ENCODE measurements at regions not wholly inside any gene's neighbourhood (a gene's known extent, or its start where the extent isn't known, plus 50 kb on each side); places are given as distances from the start of the nearest gene placed in this dataset.
"Not testable (repeated sequence)": the region's sequence is repeated elsewhere in the genome, so short reads cannot be mapped to it uniquely, and the experiment has no call there.

DNA sequence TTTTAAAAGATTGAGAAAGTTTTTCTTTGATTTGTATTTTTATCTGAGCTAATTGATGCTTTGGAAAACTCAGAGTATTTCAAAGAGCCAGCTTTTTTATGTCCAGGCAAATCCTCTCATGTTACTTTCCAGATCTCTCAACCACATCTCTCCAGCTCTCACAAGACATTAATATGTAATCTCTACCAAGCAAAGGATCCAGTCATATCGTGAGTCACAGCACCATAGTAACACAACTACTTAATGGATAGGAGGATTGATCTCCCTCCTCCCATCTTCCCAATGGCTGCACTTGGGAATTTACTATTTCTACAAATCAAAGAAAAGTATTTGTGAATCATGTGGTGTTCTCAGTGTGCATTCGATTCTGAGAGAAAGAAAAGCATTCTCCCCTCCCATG is 63.3 kb downstream of the POU4F1 start:
- no peak overlapping the region for H3K27ac ChIP-seq
- H3K27me3 ChIP-seq, result peaks cover 4% of the 10 kb centered on the region
- no peak for TF ChIP-seq CTCF (IDR thresholded peaks at IDR 0.05)
- H3K9me3 ChIP-seq, result no peaks in the 10 kb centered on the region
- no peak for DNase-seq
- H3K4me3 ChIP-seq, result no peak overlapping the region
- no peaks in the 10 kb centered on the region for H3K36me3 ChIP-seq
- no peak overlapping the region for H3K9ac ChIP-seq (ENCODE audit: low read depth in 2 of 2, low read length in 2 of 2)
- no peaks in the 10 kb centered on the region for H3K4me1 ChIP-seq
- intact Hi-C loops (cut with DNase I), result no loop called here

DNA sequence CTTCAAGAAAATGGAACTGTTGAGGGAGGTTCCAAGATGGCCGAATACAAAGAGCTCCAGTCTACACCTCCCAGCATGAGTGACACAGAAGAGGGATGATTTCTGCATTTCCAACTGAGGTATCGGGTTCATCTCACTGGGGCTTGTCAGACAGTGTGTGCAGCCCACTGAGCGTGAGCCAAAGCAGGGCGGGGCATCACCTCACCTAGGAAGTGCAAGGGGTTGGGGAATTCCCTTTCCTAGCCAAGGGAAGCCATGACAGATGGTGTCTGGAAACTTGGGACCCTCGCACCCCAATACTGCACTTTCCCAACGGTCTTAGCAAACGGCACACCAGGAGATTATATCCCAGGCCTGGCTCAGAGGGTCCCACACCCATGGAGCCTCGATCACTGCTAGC is 77.3 kb downstream of the POU4F1 start:
- not testable (repeated sequence) for H3K4me1 ChIP-seq

DNA sequence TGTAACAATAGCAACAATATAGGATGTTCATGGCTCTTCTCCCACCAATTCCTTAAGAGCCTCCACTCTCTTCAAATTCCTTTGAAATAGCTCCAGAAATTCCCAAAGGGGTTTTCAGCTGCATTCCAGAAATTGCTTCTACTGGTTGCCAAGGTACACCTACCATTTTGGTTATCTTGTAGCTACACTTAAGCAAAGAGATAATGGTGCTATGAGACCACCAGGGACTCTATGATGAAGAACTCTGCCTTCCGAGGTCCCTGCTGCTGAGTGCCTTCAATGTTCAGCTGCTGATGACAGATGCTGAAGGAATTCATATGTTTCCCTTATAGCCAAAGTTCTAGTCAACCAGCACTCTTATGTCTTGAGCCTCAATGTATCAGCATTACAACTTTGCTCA is 78.4 kb downstream of the POU4F1 start:
- Histone ChIP-seq H3K27ac (no peak overlapping the region), H3K4me1 (no peaks in the 10 kb centered on the region), H3K9me3 (no peaks in the 10 kb centered on the region), H3K9ac (ENCODE audit: low read depth in 2 of 2, low read length in 2 of 2) (no peak overlapping the region), H3K27me3 (no peaks in the 10 kb centered on the region), H3K4me3 (no peak overlapping the region), H3K36me3 (no peaks in the 10 kb centered on the region)
- no peak for DNase-seq
- TF ChIP-seq CTCF (IDR thresholded peaks at IDR 0.05), result no peak
- intact Hi-C loops (cut with DNase I), result no loop called here

More for the DNA sequence above, 77.3 kb downstream of the POU4F1 start:
- H3K9me3 ChIP-seq; intact Hi-C loops (cut with DNase I); DNase-seq; H3K9ac ChIP-seq (ENCODE audit: low read depth in 2 of 2, low read length in 2 of 2); H3K27me3 ChIP-seq; H3K27ac ChIP-seq; H3K36me3 ChIP-seq; H3K4me3 ChIP-seq: not testable (repeated sequence)

- H3K4me3 ChIP-seq, result no peak overlapping the region
- intact Hi-C loops (cut with DNase I), result no loop called here
- H3K27ac ChIP-seq, result no peak overlapping the region
- H3K4me1 ChIP-seq, result no peaks in the 10 kb centered on the region
- TF ChIP-seq CTCF (IDR thresholded peaks at IDR 0.05), result no peak
- DNase-seq, result no peak
- no peaks in the 10 kb centered on the region for H3K36me3 ChIP-seq
- no peaks in the 10 kb centered on the region for H3K27me3 ChIP-seq
- H3K9ac ChIP-seq (ENCODE audit: low read depth in 2 of 2, low read length in 2 of 2), result no peak overlapping the region
- H3K9me3 ChIP-seq, result no peaks in the 10 kb centered on the region
Measured at GRCh38 chr13:78521091-78521490, 82.3 kb downstream of the POU4F1 start.

DNA sequence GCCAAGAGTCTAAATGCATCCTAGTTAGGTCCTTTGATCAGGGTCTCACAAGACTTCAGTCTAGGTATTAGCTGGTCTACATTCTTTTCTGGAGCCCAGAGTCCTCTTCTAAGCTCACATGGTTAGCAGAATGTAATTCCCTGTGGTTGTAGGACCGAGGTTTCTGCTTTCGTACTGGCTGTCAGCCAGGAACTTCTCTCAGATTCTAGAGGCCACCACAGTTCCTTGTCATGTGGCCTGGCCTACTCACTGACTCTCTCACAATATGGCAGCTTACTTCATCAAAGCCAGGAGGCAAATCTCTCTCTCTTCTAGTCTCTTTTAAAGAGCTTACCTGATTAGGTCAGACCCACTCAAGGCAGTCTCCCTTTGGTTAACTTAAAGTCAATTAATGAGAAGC is 82.9 kb downstream of the POU4F1 start:
- no peak overlapping the region for H3K4me3 ChIP-seq
- no peak overlapping the region for H3K27ac ChIP-seq
- H3K36me3 ChIP-seq, result no peaks in the 10 kb centered on the region
- H3K27me3 ChIP-seq, result no peaks in the 10 kb centered on the region
- DNase-seq, result no peak
- no peaks in the 10 kb centered on the region for H3K9me3 ChIP-seq
- H3K9ac ChIP-seq (ENCODE audit: low read depth in 2 of 2, low read length in 2 of 2), result no peak overlapping the region
- intact Hi-C loops (cut with DNase I), result no loop called here
- no peaks in the 10 kb centered on the region for H3K4me1 ChIP-seq
- TF ChIP-seq CTCF (IDR thresholded peaks at IDR 0.05), result no peak

GRCh38 chr13:78518482-78518881 is 84.9 kb downstream of the POU4F1 start:
- H3K9me3 ChIP-seq; intact Hi-C loops (cut with DNase I): not testable (repeated sequence)

GRCh38 chr13:78499802-78500201 is 103.5 kb downstream of the POU4F1 start:
- Histone ChIP-seq H3K36me3 (no peaks in the 10 kb centered on the region), H3K4me1 (no peaks in the 10 kb centered on the region), H3K9ac (ENCODE audit: low read depth in 2 of 2, low read length in 2 of 2) (no peak overlapping the region), H3K9me3 (no peaks in the 10 kb centered on the region), H3K27ac (no peak overlapping the region), H3K4me3 (no peak overlapping the region), H3K27me3 (no peaks in the 10 kb centered on the region)
- intact Hi-C loops (cut with DNase I), result no loop called here
- DNase-seq, result no peak
- TF ChIP-seq CTCF (IDR thresholded peaks at IDR 0.05), result no peak

More at GRCh38 chr13:78518482-78518881, 84.9 kb downstream of the POU4F1 start:
- H3K27ac ChIP-seq; H3K4me3 ChIP-seq; H3K27me3 ChIP-seq; H3K36me3 ChIP-seq; DNase-seq; H3K4me1 ChIP-seq; H3K9ac ChIP-seq (ENCODE audit: low read depth in 2 of 2, low read length in 2 of 2): not testable (repeated sequence)

Data from colonic mucosa (tissue), 4 donors.